ENCODE measurements at regions not wholly inside any gene's neighbourhood (a gene's known extent, or its start where the extent isn't known, plus 50 kb on each side); places are given as distances from the start of the nearest gene placed in this dataset.

GRCh38 chr2:136182315-136182714, 64.4 kb upstream of the CXCR4 start:
- ChIA-PET POLR2A (no interaction called here), CTCF (no interaction called here)
- DNase-seq (ENCODE audit: extremely low spot score), result no peak
- TF ChIP-seq FOXK2 (IDR thresholded peaks at IDR 0.05) (no peak), NFRKB (IDR thresholded peaks at IDR 0.05) (no peak), BHLHE40 (IDR thresholded peaks at IDR 0.05; ENCODE audit: borderline replicate concordance) (no peak), SUZ12 (IDR thresholded peaks at IDR 0.05) (no peak), FOXA1 (IDR thresholded peaks at IDR 0.05) (no peak), PKNOX1 (IDR thresholded peaks at IDR 0.05) (no peak), TARDBP (IDR thresholded peaks at IDR 0.05) (no peak), SP1 (IDR thresholded peaks at IDR 0.05) (no peak), HDGF (IDR thresholded peaks at IDR 0.05; ENCODE audit: borderline replicate concordance) (no peak), ZNF384 (IDR thresholded peaks at IDR 0.05) (no peak), L3MBTL2 (conservative IDR thresholded peaks at IDR 0.05) (no peak), FOXM1 (IDR thresholded peaks at IDR 0.05; ENCODE audit: borderline replicate concordance) (no peak)

GRCh38 chr2:136179602-136179975, 61.6 kb upstream of the CXCR4 start:
- TF ChIP-seq FOXK2 (IDR thresholded peaks at IDR 0.05) (no peak), ELF4 (IDR thresholded peaks at IDR 0.05) (no peak), L3MBTL2 (conservative IDR thresholded peaks at IDR 0.05) (no peak), LEF1 (IDR thresholded peaks at IDR 0.05; ENCODE audit: borderline replicate concordance) (no peak), CTBP1 (IDR thresholded peaks at IDR 0.05; ENCODE audit: borderline replicate concordance) (no peak), SP1 (IDR thresholded peaks at IDR 0.05) (no peak), PKNOX1 (IDR thresholded peaks at IDR 0.05) (no peak), ARNT (IDR thresholded peaks at IDR 0.05) (no peak), NFRKB (IDR thresholded peaks at IDR 0.05) (no peak), TARDBP (IDR thresholded peaks at IDR 0.05) (no peak)
- CTCF ChIA-PET, result no interaction called here
- POLR2A ChIA-PET, result no interaction called here
- no peak for DNase-seq (ENCODE audit: extremely low spot score)

- ChIA-PET CTCF (no interaction called here), POLR2A (no interaction called here)
- no peak for TF ChIP-seq PKNOX1 (IDR thresholded peaks at IDR 0.05)
- no peak for TF ChIP-seq LEF1 (IDR thresholded peaks at IDR 0.05; ENCODE audit: borderline replicate concordance)
- no peak for TF ChIP-seq L3MBTL2 (conservative IDR thresholded peaks at IDR 0.05)
- TF ChIP-seq CTBP1 (IDR thresholded peaks at IDR 0.05; ENCODE audit: borderline replicate concordance), result no peak
- no peak for TF ChIP-seq ZNF384 (IDR thresholded peaks at IDR 0.05)
- TF ChIP-seq FOXA1 (IDR thresholded peaks at IDR 0.05), result no peak
- TF ChIP-seq HDGF (IDR thresholded peaks at IDR 0.05; ENCODE audit: borderline replicate concordance), result no peak
- TF ChIP-seq SUZ12 (IDR thresholded peaks at IDR 0.05), result no peak
- no peak for TF ChIP-seq FOXK2 (IDR thresholded peaks at IDR 0.05)
- no peak for TF ChIP-seq TARDBP (IDR thresholded peaks at IDR 0.05)
- TF ChIP-seq SP1 (IDR thresholded peaks at IDR 0.05), result no peak
- no peak for TF ChIP-seq ELF4 (IDR thresholded peaks at IDR 0.05)
- no peak for TF ChIP-seq ARNT (IDR thresholded peaks at IDR 0.05)
- no peak for TF ChIP-seq FOXM1 (IDR thresholded peaks at IDR 0.05; ENCODE audit: borderline replicate concordance)
- TF ChIP-seq NFRKB (IDR thresholded peaks at IDR 0.05), result no peak
- no peak for TF ChIP-seq BHLHE40 (IDR thresholded peaks at IDR 0.05; ENCODE audit: borderline replicate concordance)
- no peak for DNase-seq (ENCODE audit: extremely low spot score)
These were observed 61.1 kb upstream of the CXCR4 start for GRCh38 chr2:136178941-136179601.

GRCh38 chr2:136175868-136176267, 57.9 kb upstream of the CXCR4 start:
- TF ChIP-seq TARDBP (IDR thresholded peaks at IDR 0.05), result no peak
- no peak for TF ChIP-seq ELF4 (IDR thresholded peaks at IDR 0.05)
- POLR2A ChIA-PET, result no interaction called here
- no peak for DNase-seq (ENCODE audit: extremely low spot score)
- CTCF ChIA-PET, result no interaction called here

- CTCF ChIA-PET, result no interaction called here
These were observed 57.5 kb upstream of the CXCR4 start for GRCh38 chr2:136175466-136175865.

More at GRCh38 chr2:136175466-136175865, 57.5 kb upstream of the CXCR4 start:
- DNase-seq (ENCODE audit: extremely low spot score), result no peak
- POLR2A ChIA-PET, result no interaction called here
- TF ChIP-seq FOXM1 (IDR thresholded peaks at IDR 0.05; ENCODE audit: borderline replicate concordance), result no peak
- no peak for TF ChIP-seq ELF4 (IDR thresholded peaks at IDR 0.05)
- TF ChIP-seq ARNT (IDR thresholded peaks at IDR 0.05), result no peak
- TF ChIP-seq TARDBP (IDR thresholded peaks at IDR 0.05), result no peak
- no peak for TF ChIP-seq L3MBTL2 (conservative IDR thresholded peaks at IDR 0.05)
- no peak for TF ChIP-seq SUZ12 (IDR thresholded peaks at IDR 0.05)
- TF ChIP-seq ZNF384 (IDR thresholded peaks at IDR 0.05), result no peak
- TF ChIP-seq NFRKB (IDR thresholded peaks at IDR 0.05), result no peak
- no peak for TF ChIP-seq SP1 (IDR thresholded peaks at IDR 0.05)
- TF ChIP-seq BHLHE40 (IDR thresholded peaks at IDR 0.05; ENCODE audit: borderline replicate concordance), result no peak
- TF ChIP-seq FOXA1 (IDR thresholded peaks at IDR 0.05), result no peak
- no peak for TF ChIP-seq PKNOX1 (IDR thresholded peaks at IDR 0.05)
- no peak for TF ChIP-seq LEF1 (IDR thresholded peaks at IDR 0.05; ENCODE audit: borderline replicate concordance)
- TF ChIP-seq FOXK2 (IDR thresholded peaks at IDR 0.05), result no peak
- no peak for TF ChIP-seq CTBP1 (IDR thresholded peaks at IDR 0.05; ENCODE audit: borderline replicate concordance)
- no peak for TF ChIP-seq HDGF (IDR thresholded peaks at IDR 0.05; ENCODE audit: borderline replicate concordance)

All from HEK293T (cell line).